K562 (cell line): ENCODE measurements at regions not wholly inside any gene's neighbourhood (a gene's known extent, or its start where the extent isn't known, plus 50 kb on each side); places are given as distances from the start of the nearest gene placed in this dataset.

ENCODE experiments used
- ATAC-seq: fragments of 200-7000 bp; cut with Tn5 transposase; 3 replicates; pipeline ENCODE4 v1.9.1; 2020; ENCODE audit warnings: moderate library complexity
- BruUV-seq: library from RNA; stranded (reverse); fragments of 400-500 nt; replicated peaks from 2 replicates; lab custom pipeline; 2021; lab: Mats Ljungman, UMichigan
- CTCF ChIA-PET: fragments of 300-600 bp; formaldehyde crosslinking; extraction: SDS; loops from one replicate; lab custom pipeline; 2021; ENCODE audit warnings: low intra/inter-chr PET ratio; lab: Yijun Ruan, JAX
- POLR2A ChIA-PET: fragments of 300-600, 350-650 bp; sonication (Branson Sonifier 250); formaldehyde crosslinking; extraction: SDS; loops from one replicate; lab custom pipeline; 2021; ENCODE audit warnings: antibody characterized with exemption, inconsistent platforms; lab: Yijun Ruan, JAX
- DNase-seq, 4 experiments: peaks; one replicate each; pipeline versions ENCODE4 v3.0.0 to v3.0.0-alpha.2; 2011 to 2018; ENCODE audit warnings: low spot score in 3 of 4, mixed read lengths in 3 of 4; ENCODE audit errors: extremely low read depth in 1 of 4
- FAIRE-seq: peaks from 2 replicates; lab custom pipeline; 2011; peaks lifted over from hg19 to GRCh38; lab: Jason Lieb, UNC
- H2AFZ ChIP-seq: 2 replicates; pipeline ENCODE4 v1.6.0; 2011; ENCODE audit warnings: low read depth, low read length, control low read depth, inconsistent platforms
- H3K27ac ChIP-seq: fragments of 200-600 bp; 3 replicates; pipeline ENCODE4 v1.8.0; 2011; ENCODE audit warnings: low read depth, mild to moderate bottlenecking, control low read depth, inconsistent platforms, low read length, moderate library complexity, mixed read lengths; ENCODE audit errors: extremely low read depth
- H3K27me3 ChIP-seq, 2 experiments: fragments of 300-600 bp in 1 of 2; 2 replicates in 1 of 2; 3 replicates in 1 of 2; pipeline versions ENCODE4 v1.6.0 to v1.8.0; 2011; ENCODE audit warnings: inconsistent platforms in 2 of 2, low read length in 2 of 2, mild to moderate bottlenecking in 1 of 2, mixed read lengths in 1 of 2, moderate library complexity in 1 of 2; ENCODE audit not compliant: control insufficient read depth in 2 of 2, insufficient read depth in 2 of 2
- H3K36me3 ChIP-seq: fragments of 300-600 bp; 3 replicates; pipeline ENCODE4 v1.8.0; 2011; ENCODE audit warnings: mild to moderate bottlenecking, low read length, inconsistent platforms; ENCODE audit not compliant: control insufficient read depth, insufficient read depth
- H3K4me1 ChIP-seq, 2 experiments: fragments of 200-600 bp in 1 of 2; replicated peaks in 1 of 2; 2 replicates in 1 of 2; 3 replicates in 1 of 2; pipeline versions ENCODE4 v1.5.1 to v1.8.0; 2011; ENCODE audit warnings: inconsistent platforms in 2 of 2, low read length in 2 of 2, mild to moderate bottlenecking in 1 of 2, mixed read lengths in 1 of 2, moderate library complexity in 1 of 2; ENCODE audit not compliant: control insufficient read depth in 2 of 2, insufficient read depth in 2 of 2
- H3K4me2 ChIP-seq: 2 replicates; pipeline ENCODE4 v1.6.1; 2011; ENCODE audit warnings: low read length, control low read depth, inconsistent platforms, mixed read lengths; ENCODE audit not compliant: insufficient read depth
- H3K4me3 ChIP-seq: fragments of 200-600 bp; sonication (generic), shearing (Covaris generic); 2 replicates; pipeline ENCODE4 v1.5.1; 2016; ENCODE audit warnings: control low read depth, inconsistent platforms
- H3K79me2 ChIP-seq: fragments of 200-600 bp; 3 replicates; pipeline ENCODE4 v1.8.0; 2011; ENCODE audit warnings: low read length, inconsistent platforms; ENCODE audit not compliant: control insufficient read depth, insufficient read depth
- H3K9ac ChIP-seq, 2 experiments: 2 replicates each; pipeline versions ENCODE4 v1.6.0 to v1.6.1; 2011; ENCODE audit warnings: low read depth in 2 of 2, low read length in 2 of 2, control low read depth in 1 of 2, inconsistent platforms in 1 of 2, mild to moderate bottlenecking in 1 of 2, mixed read lengths in 1 of 2; ENCODE audit not compliant: insufficient read depth in 1 of 2
- H3K9me1 ChIP-seq: one replicate; pipeline ENCODE4 v1.6.0; 2011; ENCODE audit warnings: inconsistent platforms, mild to moderate bottlenecking, low read length, moderate library complexity; ENCODE audit not compliant: control insufficient read depth, insufficient read depth
- H3K9me3 ChIP-seq: replicated peaks from 2 replicates; pipeline ENCODE4 v1.5.1; 2011; ENCODE audit warnings: low read depth, low read length, inconsistent platforms; ENCODE audit not compliant: control insufficient read depth, insufficient read depth
- H4K20me1 ChIP-seq: replicated peaks from 2 replicates; pipeline ENCODE4 v1.6.1; 2011; ENCODE audit warnings: low read length, inconsistent platforms, mixed read lengths; ENCODE audit not compliant: control insufficient read depth, insufficient read depth
- KAT2B ChIP-seq: IDR thresholded peaks from one replicate; pipeline ENCODE4 v1.6.1; 2012; ENCODE audit warnings: low read depth, mild to moderate bottlenecking, control low read depth, inconsistent platforms, low read length, moderate library complexity
- WGBS: fragments of 100-300 bp; shearing (Covaris generic); methylation state at CpG from one replicate; pipeline ENCODE4 v1.1.6; 2016; ENCODE audit warnings: low coverage, mixed read lengths; ENCODE audit not compliant: insufficient coverage; ENCODE audit errors: missing lambda C conversion rate; 5-methylcytosine and 5-hydroxymethylcytosine counted together
- in situ Hi-C: fragments of 300-500 bp; cut with MboI; formaldehyde crosslinking; loops from 4 replicates; pipeline ENCODE4 v1.15.0; 2018; ENCODE audit warnings: inconsistent platforms, mixed read lengths
- intact Hi-C: fragments of 100-400 bp; cut with micrococcal nuclease; formaldehyde crosslinking; loops from 2 replicates; pipeline ENCODE4 v1.14.2; 2022
- TF ChIP-seq, protein P1 (sequence below): fragments of 250-450 bp; sonication (Bioruptor Pico); IDR thresholded peaks from 2 replicates; pipeline ENCODE4 v1.4.0; 2020

DNA sequence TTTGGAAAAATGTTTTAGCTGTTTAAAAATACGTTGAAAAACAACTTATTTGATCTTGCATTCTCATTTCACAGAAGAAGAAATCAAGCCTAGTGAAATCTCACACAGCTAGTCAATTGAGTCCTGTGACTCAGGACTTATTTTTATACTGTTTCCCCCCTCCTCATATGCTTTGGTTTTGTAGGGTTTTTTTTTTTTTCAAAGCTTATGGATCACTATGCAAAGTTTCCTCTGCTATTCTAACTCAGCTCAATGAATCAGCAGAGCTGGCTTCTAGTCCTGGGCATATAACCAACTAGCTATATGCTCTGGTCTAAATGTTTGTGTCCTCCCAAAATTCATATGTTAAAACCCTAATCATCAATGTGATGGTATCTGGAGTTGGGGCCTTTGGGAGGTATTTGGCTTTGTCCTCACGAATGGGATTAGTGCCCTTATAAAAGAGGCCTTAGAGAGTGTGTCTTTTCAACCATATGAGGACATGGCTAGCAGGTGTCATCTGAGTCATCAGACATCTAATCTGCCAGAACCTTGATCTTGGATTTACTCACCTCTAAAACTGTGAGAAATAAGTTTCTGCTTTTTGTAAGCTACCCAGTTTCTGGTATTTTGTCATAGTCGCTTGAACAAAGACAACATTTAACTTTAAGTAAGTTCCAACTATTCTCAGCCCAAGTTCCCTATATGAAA lies 317.2 kb upstream of the C1orf87 start:
- Histone ChIP-seq H3K36me3 (no peaks in the 10 kb centered on the region), H3K9ac (no peak overlapping the region), H3K9me1 (no peaks in the 10 kb centered on the region), H3K27me3 (no peaks in the 10 kb centered on the region), H3K4me2 (no peak overlapping the region), H3K27ac (no peak overlapping the region), H3K9me3 (no peaks in the 10 kb centered on the region), H3K4me3 (no peak overlapping the region), H3K4me1 (no peaks in the 10 kb centered on the region), H3K79me2 (no peaks in the 10 kb centered on the region), H2AFZ (no peak overlapping the region), H4K20me1 (no peaks in the 10 kb centered on the region)
- ChIA-PET CTCF (no interaction called here), POLR2A (no interaction called here)
- 0% methylated on average over 3 of the region's 3 CpGs for WGBS
- TF ChIP-seq, protein P1, sequence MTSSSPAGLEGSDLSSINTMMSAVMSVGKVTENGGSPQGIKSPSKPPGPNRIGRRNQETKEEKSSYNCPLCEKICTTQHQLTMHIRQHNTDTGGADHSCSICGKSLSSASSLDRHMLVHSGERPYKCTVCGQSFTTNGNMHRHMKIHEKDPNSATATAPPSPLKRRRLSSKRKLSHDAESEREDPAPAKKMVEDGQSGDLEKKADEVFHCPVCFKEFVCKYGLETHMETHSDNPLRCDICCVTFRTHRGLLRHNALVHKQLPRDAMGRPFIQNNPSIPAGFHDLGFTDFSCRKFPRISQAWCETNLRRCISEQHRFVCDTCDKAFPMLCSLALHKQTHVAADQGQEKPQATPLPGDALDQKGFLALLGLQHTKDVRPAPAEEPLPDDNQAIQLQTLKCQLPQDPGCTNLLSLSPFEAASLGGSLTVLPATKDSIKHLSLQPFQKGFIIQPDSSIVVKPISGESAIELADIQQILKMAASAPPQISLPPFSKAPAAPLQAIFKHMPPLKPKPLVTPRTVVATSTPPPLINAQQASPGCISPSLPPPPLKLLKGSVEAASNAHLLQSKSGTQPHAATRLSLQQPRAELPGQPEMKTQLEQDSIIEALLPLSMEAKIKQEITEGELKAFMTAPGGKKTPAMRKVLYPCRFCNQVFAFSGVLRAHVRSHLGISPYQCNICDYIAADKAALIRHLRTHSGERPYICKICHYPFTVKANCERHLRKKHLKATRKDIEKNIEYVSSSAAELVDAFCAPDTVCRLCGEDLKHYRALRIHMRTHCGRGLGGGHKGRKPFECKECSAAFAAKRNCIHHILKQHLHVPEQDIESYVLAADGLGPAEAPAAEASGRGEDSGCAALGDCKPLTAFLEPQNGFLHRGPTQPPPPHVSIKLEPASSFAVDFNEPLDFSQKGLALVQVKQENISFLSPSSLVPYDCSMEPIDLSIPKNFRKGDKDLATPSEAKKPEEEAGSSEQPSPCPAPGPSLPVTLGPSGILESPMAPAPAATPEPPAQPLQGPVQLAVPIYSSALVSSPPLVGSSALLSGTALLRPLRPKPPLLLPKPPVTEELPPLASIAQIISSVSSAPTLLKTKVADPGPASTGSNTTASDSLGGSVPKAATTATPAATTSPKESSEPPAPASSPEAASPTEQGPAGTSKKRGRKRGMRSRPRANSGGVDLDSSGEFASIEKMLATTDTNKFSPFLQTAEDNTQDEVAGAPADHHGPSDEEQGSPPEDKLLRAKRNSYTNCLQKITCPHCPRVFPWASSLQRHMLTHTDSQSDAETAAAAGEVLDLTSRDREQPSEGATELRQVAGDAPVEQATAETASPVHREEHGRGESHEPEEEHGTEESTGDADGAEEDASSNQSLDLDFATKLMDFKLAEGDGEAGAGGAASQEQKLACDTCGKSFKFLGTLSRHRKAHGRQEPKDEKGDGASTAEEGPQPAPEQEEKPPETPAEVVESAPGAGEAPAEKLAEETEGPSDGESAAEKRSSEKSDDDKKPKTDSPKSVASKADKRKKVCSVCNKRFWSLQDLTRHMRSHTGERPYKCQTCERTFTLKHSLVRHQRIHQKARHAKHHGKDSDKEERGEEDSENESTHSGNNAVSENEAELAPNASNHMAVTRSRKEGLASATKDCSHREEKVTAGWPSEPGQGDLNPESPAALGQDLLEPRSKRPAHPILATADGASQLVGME (CRISPR knock-in tag) = no peak
- no peak for TF ChIP-seq KAT2B
- no peak for FAIRE-seq
- in situ Hi-C loops = no loop called here
- no TSS peak for BruUV-seq
- intact Hi-C loops = no loop called here
- ATAC-seq = no peak
- DNase-seq = no peak
